H1 (cell line): ENCODE measurements at regions not wholly inside any gene's neighbourhood (a gene's known extent, or its start where the extent isn't known, plus 50 kb on each side); places are given as distances from the start of the nearest gene placed in this dataset.

ENCODE experiments used
- CTCF ChIA-PET: fragments of 300-600 bp; sonication (Branson Sonifier 250); formaldehyde crosslinking; loops from one replicate; lab custom pipeline; 2021; ENCODE audit not compliant: partially characterized antibody; lab: Charles Lee
- POLR2A ChIA-PET: fragments of 300-600 bp; sonication (Branson Sonifier 250); formaldehyde crosslinking; loops from one replicate; lab custom pipeline; 2021; ENCODE audit warnings: inconsistent platforms; ENCODE audit not compliant: partially characterized antibody; lab: Charles Lee
- DNase-seq, 2 experiments: peaks; one replicate each; pipeline versions ENCODE4 v3.0.0 to v3.0.0-alpha.2; 2010 to 2022; ENCODE audit warnings: low spot score in 2 of 2, low read depth in 1 of 2, mixed read lengths in 1 of 2
- FAIRE-seq: peaks from 2 replicates; lab custom pipeline; 2011; peaks lifted over from hg19 to GRCh38; lab: Jason Lieb, UNC
- H2AFZ ChIP-seq: 2 replicates; pipeline ENCODE4 v1.8.1; 2012; ENCODE audit warnings: low read length, inconsistent platforms
- H2AK5ac ChIP-seq: 2 replicates; pipeline ENCODE4 v1.6.1; 2013; ENCODE audit warnings: low read depth, low read length
- H2BK120ac ChIP-seq: replicated peaks from 2 replicates; pipeline ENCODE3; 2013; ENCODE audit warnings: low read depth, low read length, inconsistent platforms
- H2BK12ac ChIP-seq: 2 replicates; pipeline ENCODE4 v1.6.1; 2013; ENCODE audit warnings: low read depth, low read length
- H2BK15ac ChIP-seq: 2 replicates; pipeline ENCODE4 v1.6.1; 2013; ENCODE audit warnings: low read length
- H2BK20ac ChIP-seq: 2 replicates; pipeline ENCODE4 v1.6.1; 2013; ENCODE audit warnings: low read length
- H2BK5ac ChIP-seq: 2 replicates; pipeline ENCODE4 v1.6.1; 2013; ENCODE audit warnings: low read depth, low read length
- H3K14ac ChIP-seq: 2 replicates; pipeline ENCODE4 v1.6.1; 2013; ENCODE audit warnings: inconsistent platforms; ENCODE audit not compliant: insufficient read length
- H3K18ac ChIP-seq: 2 replicates; pipeline ENCODE4 v1.6.1; 2013; ENCODE audit warnings: low read length; ENCODE audit errors: extremely low read depth
- H3K23ac ChIP-seq: 2 replicates; pipeline ENCODE4 v1.6.1; 2013; ENCODE audit warnings: inconsistent platforms; ENCODE audit not compliant: insufficient read length
- H3K23me2 ChIP-seq: 2 replicates; pipeline ENCODE4 v1.6.1; 2013; ENCODE audit warnings: low read depth, low read length
- H3K27ac ChIP-seq: 2 replicates; pipeline ENCODE4 v1.6.1; 2011; ENCODE audit warnings: low read depth, low read length, inconsistent platforms
- H3K27me3 ChIP-seq, 4 experiments: replicated peaks in 1 of 4; 1 replicate in 1 of 4; 2 replicates in 3 of 4; pipeline versions ENCODE4 v1.6.1 to v1.8.1; 2011 to 2013; ENCODE audit warnings: low read length in 3 of 4, mild to moderate bottlenecking in 3 of 4, inconsistent platforms in 2 of 4, mixed read lengths in 2 of 4, moderate library complexity in 1 of 4; ENCODE audit not compliant: control insufficient read depth in 3 of 4, insufficient read depth in 3 of 4; ENCODE audit errors: extremely low read depth in 1 of 4
- H3K36me3 ChIP-seq, 4 experiments: 2 replicates each; pipeline versions ENCODE4 v1.6.1 to v1.8.1; 2011 to 2013; ENCODE audit warnings: mild to moderate bottlenecking in 4 of 4, low read length in 3 of 4, moderate library complexity in 2 of 4, control low read depth in 1 of 4, inconsistent platforms in 1 of 4; ENCODE audit not compliant: insufficient read depth in 4 of 4, control insufficient read depth in 2 of 4
- H3K4ac ChIP-seq: replicated peaks from 2 replicates; pipeline ENCODE3; 2013; ENCODE audit warnings: low read length, low read depth, mixed read lengths, inconsistent platforms; ENCODE audit not compliant: insufficient read length
- H3K4me1 ChIP-seq, 4 experiments: replicated peaks in 1 of 4; 1 replicate in 1 of 4; 2 replicates in 3 of 4; pipeline versions ENCODE4 v1.6.1 to v1.8.1; 2011 to 2013; ENCODE audit warnings: low read length in 3 of 4, inconsistent platforms in 2 of 4, mixed read lengths in 1 of 4; ENCODE audit not compliant: insufficient read depth in 4 of 4, control insufficient read depth in 3 of 4
- H3K4me2 ChIP-seq, 2 experiments: 2 replicates each; pipeline versions ENCODE4 v1.6.1 to v1.8.1; 2011 to 2013; ENCODE audit warnings: low read depth in 2 of 2, low read length in 2 of 2, control low read depth in 1 of 2, inconsistent platforms in 1 of 2, mild to moderate bottlenecking in 1 of 2; ENCODE audit not compliant: insufficient read depth in 1 of 2
- H3K4me3 ChIP-seq, 4 experiments: fragments of 200-600, 300-600 bp in 1 of 4; sonication (generic), shearing (Covaris generic), sonication (Bioruptor Twin) in 1 of 4; 2 replicates each; pipeline versions ENCODE4 v1.5.1 to v1.8.1; 2011 to 2016; ENCODE audit warnings: low read length in 4 of 4, low read depth in 3 of 4, control low read depth in 2 of 4, inconsistent platforms in 2 of 4, mild to moderate bottlenecking in 2 of 4, mixed read lengths in 1 of 4, moderate library complexity in 1 of 4; ENCODE audit not compliant: insufficient read depth in 2 of 4; ENCODE audit errors: extremely low read depth in 1 of 4
- H3K56ac ChIP-seq: replicated peaks from 2 replicates; pipeline ENCODE3; 2013; ENCODE audit warnings: low read depth, mild to moderate bottlenecking, mixed read lengths, low read length, inconsistent platforms; ENCODE audit not compliant: insufficient read length
- H3K79me1 ChIP-seq: 2 replicates; pipeline ENCODE4 v1.6.1; 2013; ENCODE audit warnings: low read depth, low read length, control low read depth
- H3K79me2 ChIP-seq, 2 experiments: 2 replicates each; pipeline versions ENCODE4 v1.6.1 to v1.8.1; 2012 to 2013; ENCODE audit warnings: low read length in 2 of 2, mild to moderate bottlenecking in 2 of 2, inconsistent platforms in 1 of 2; ENCODE audit not compliant: insufficient read depth in 2 of 2, control insufficient read depth in 1 of 2
- H3K9ac ChIP-seq, 4 experiments: replicated peaks in 1 of 4; 1 replicate in 1 of 4; 2 replicates in 3 of 4; pipeline versions ENCODE4 v1.6.1 to v1.8.1; 2011 to 2013; ENCODE audit warnings: low read depth in 3 of 4, low read length in 3 of 4, control low read depth in 2 of 4, mild to moderate bottlenecking in 2 of 4, moderate library complexity in 2 of 4, inconsistent platforms in 1 of 4; ENCODE audit errors: extremely low read depth in 1 of 4
- H3K9me3 ChIP-seq, 2 experiments: 2 replicates each; pipeline versions ENCODE4 v1.6.1 to v1.8.1; 2012 to 2013; ENCODE audit warnings: mild to moderate bottlenecking in 2 of 2, moderate library complexity in 2 of 2, control low read depth in 1 of 2, inconsistent platforms in 1 of 2, low read depth in 1 of 2, low read length in 1 of 2, mixed read lengths in 1 of 2; ENCODE audit not compliant: insufficient read depth in 2 of 2
- H4K20me1 ChIP-seq, 2 experiments: replicated peaks in 1 of 2; 2 replicates each; pipeline versions ENCODE3 to v1.8.1; 2011 to 2013; ENCODE audit warnings: inconsistent platforms in 2 of 2, low read length in 2 of 2, mild to moderate bottlenecking in 1 of 2; ENCODE audit not compliant: insufficient read depth in 2 of 2, control insufficient read depth in 1 of 2
- H4K5ac ChIP-seq: 2 replicates; pipeline ENCODE4 v1.6.1; 2013; ENCODE audit warnings: low read length, low read depth, mixed read lengths, inconsistent platforms; ENCODE audit not compliant: insufficient read length
- H4K8ac ChIP-seq: 2 replicates; pipeline ENCODE4 v1.8.0; 2013; ENCODE audit warnings: mild to moderate bottlenecking, moderate library complexity, low read length, inconsistent platforms; ENCODE audit not compliant: insufficient read depth; ENCODE audit errors: extremely low read depth
- H4K91ac ChIP-seq: replicated peaks from 2 replicates; pipeline ENCODE3; 2013; ENCODE audit warnings: low read length, mixed read lengths, inconsistent platforms; ENCODE audit not compliant: insufficient read length
- TCF12 ChIP-seq: IDR thresholded peaks from 2 replicates; pipeline ENCODE4 v1.6.1; 2011; ENCODE audit warnings: low read depth, mild to moderate bottlenecking, low read length
- WGBS, 2 experiments: shearing (Covaris generic) in 1 of 2; methylation state at CpG; one replicate each; pipeline versions ENCODE4 v1.1.6 to v1.1.7; 2013 to 2015; ENCODE audit warnings: low lambda C conversion rate in 2 of 2, mixed read lengths in 2 of 2, inconsistent platforms in 1 of 2, low coverage in 1 of 2, missing lambda C conversion rate in 1 of 2; ENCODE audit not compliant: insufficient replicate concordance in 2 of 2, insufficient coverage in 1 of 2, insufficient read length in 1 of 2; ENCODE audit errors: extremely low coverage in 1 of 2, missing lambda C conversion rate in 1 of 2; 5-methylcytosine and 5-hydroxymethylcytosine counted together

DNA sequence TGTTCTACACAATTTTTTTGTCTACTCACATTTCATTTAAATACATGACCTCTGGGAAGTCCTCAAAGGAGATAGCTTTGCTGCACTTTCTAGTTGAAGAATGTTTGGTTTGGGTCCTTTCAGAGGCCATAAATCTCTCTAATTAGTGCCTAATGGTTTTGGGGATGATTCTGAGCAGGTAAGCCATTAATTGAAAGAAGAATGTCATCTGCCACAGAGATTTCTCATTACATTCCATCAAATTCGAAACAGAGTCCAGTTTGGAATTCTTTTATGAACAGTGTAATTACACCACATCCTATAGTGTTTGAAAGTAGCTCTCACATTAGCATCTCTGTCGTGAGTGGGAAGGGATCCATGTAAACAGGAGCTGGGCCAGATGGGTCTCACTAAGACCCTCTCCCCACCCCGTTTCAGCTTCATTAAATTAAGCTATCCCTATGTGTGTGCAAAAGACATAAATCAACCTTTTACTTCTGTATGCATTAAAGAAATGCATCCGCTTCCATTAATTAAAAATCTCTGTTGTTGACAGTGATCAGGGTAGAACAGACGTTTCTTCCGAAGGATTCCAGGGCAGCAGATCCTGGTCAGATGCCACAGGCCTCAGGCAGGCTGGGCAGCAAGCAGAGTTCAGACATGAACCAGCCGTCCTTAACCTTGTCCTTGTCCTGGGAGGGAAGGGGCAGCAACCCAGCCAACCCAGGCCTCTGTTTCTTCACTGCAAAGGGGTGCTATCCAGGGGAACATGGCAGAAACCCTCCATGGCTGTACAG, 99.8 kb upstream of the MAP1B start:
- H4K5ac ChIP-seq, result no peak overlapping the region
- H3K23me2 ChIP-seq, result no peaks in the 10 kb centered on the region
- H3K4me2 ChIP-seq, result no peak overlapping the region
- H3K4me1 ChIP-seq, result peaks cover 0 to 12% (median 2%) of the 10 kb centered on the region in 4 experiments; a peak in 5 of 7 replicates
- H3K4me3 ChIP-seq, result no peak overlapping the region
- TF ChIP-seq TCF12, result no peak
- no peak overlapping the region for H2BK15ac ChIP-seq
- H2AFZ ChIP-seq, result 0 out of 2 replicates have a peak overlapping the region, but pooled peaks have one; percentile 37
- no peak overlapping the region for H4K91ac ChIP-seq
- no peaks in the 10 kb centered on the region; the same call in 1 of the 2 replicates for H3K79me1 ChIP-seq
- H3K36me3 ChIP-seq, result no peaks in the 10 kb centered on the region
- H3K79me2 ChIP-seq, result no peaks in the 10 kb centered on the region
- no peak overlapping the region for H3K27ac ChIP-seq
- ChIA-PET CTCF (interaction anchor here (1.0 to 2.0 kb wide), 4 partner anchors 9 to 24 kb away, joined by 3 to 12 read pairs (median 4); no protein-coding TSS in a partner anchor), POLR2A (no interaction called here)
- DNase-seq (no peak), FAIRE-seq (no peak)
- H3K27me3 ChIP-seq, result no peaks in the 10 kb centered on the region
- WGBS, 2 experiments, result 89% methylated on average over 7 of the region's 7 CpGs; no CpG with 5 or more reads in 1 of the 2 experiments
- no peak overlapping the region for H3K18ac ChIP-seq
- no peak overlapping the region for H3K9ac ChIP-seq
- H2BK20ac ChIP-seq, result no peak overlapping the region
- H3K14ac ChIP-seq, result no peak overlapping the region
- no peak overlapping the region for H2AK5ac ChIP-seq
- H4K20me1 ChIP-seq, result no peaks in the 10 kb centered on the region
- H2BK12ac ChIP-seq, result no peak overlapping the region
- no peak overlapping the region for H3K4ac ChIP-seq
- H3K23ac ChIP-seq, result no peak overlapping the region
- no peaks in the 10 kb centered on the region for H3K9me3 ChIP-seq
- H4K8ac ChIP-seq, result no peak overlapping the region
- no peak overlapping the region for H3K56ac ChIP-seq
- H2BK120ac ChIP-seq, result no peak overlapping the region
- H2BK5ac ChIP-seq, result 0 out of 2 replicates have a peak overlapping the region, but pooled peaks have one; percentile 19
